HG03108 (cell line): ENCODE measurements at regions not wholly inside any gene's neighbourhood (a gene's known extent, or its start where the extent isn't known, plus 50 kb on each side); places are given as distances from the start of the nearest gene placed in this dataset.

Experiments
- ATAC-seq: cut with Tn5 transposase; IDR thresholded peaks from one replicate; pipeline ENCODE4 v1.9.1; 2021; ENCODE audit warnings: moderate library complexity; ENCODE audit not compliant: unreplicated experiment

DNA sequence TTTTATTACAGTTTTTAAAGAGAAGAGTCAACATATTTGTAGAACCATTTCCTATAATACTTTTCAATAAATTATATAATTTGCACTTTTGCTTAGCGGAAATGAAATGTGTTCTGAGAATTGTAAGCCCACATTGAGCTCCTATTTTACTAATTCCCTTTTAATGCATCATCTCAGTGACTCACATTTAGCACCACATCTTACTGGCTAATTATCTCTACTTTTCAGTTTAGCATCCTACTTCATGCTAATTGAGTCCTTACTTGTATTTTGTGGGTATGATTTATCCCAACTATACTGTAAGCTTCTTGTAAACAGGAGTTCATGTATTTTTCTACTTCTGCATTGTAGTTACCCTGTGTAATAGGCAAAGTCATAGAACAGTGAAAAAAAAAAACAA lies 67.5 kb downstream of the TMX1 start:
- no peak for ATAC-seq

DNA sequence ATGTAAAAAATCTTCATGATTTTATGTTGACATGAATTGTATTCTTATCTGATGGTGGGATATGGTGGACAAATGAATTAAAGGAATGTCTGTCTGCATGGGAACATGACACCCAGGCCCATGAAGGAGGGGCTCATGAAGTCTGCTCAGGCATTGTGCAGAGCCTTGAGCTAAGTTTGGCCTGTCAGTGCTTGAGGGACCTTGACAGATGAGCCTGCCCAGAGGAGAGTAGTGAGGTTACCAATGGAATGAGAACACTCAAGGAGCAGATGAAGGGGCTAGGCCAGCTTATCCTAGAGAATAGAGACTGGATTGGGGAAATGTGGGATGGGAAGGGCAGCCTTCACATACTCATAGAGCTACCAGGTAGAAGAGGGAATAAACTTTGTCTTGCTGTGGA lies 68.8 kb downstream of the TMX1 start:
- ATAC-seq, result no peak

DNA sequence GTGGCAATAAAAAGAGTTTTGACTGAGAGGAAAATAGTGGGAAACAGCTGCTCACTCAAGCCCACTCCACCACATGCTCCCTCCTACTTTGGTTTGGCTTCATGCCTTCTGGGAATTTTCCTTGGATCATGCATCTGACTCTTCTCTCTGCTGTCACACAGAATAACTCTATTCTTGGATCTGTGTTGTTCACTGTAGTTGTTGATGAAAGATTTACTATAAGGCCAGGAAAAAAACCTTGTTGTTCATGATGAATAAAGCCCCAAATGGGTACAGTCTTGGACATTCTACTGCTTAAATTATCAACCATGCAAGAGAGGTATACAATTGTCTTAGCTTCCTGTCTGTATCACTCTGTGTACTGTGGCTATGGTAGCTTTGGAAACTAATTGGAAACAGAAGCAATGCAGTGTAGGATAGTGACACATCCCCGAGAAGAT lies 70.5 kb downstream of the TMX1 start:
- ATAC-seq, result no peak

DNA sequence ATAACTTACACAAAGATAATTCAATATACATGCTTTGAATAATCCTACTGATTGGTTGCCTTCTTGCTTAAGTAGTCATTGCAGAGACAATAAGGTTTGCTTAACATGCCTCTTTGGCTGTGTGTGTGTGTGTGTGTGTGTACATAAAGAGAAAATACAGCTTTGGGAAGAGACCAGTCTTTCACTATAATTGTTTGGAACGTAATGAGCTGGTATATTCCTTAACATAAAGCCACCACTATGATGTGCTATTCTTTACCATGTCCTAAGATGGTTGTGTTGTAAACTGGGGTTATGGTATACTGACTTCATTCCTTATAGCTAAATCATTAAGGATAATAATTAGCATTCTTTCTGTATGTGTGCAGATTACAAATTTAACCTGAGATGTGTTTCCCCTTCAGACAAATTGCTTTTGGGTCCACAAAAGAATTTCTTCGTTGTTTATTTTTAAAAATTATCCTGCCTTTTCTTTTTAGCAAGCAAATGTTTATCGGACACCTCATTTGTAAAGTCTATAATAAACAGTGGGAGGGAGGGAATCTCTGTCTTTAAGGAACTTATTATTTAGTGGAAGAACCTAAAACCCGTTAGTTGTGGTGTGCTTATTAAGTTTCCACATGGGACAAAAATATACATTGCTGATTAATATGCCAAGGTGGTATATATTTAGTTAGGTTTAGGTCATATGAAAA lies 74.4 kb downstream of the TMX1 start:
- no peak for ATAC-seq

DNA sequence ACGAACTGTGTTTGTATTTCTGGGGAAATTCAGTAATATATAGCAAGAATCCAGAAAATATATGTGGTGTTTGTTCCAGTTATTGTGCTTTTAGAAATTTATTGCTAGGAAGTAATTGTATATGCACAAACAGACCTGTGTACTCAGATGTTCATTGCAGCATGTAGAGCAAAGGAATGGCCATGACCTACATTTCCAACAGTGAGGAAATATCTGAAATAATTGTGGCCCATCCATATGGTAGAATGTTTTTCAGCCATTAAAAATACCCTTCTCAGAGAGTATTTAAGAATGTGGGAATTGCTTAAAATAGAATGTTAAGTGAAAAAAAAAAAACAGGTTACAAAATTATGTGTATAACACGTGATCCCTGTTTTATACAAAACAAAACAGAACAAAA lies 77.3 kb downstream of the TMX1 start:
- no peak for ATAC-seq

DNA sequence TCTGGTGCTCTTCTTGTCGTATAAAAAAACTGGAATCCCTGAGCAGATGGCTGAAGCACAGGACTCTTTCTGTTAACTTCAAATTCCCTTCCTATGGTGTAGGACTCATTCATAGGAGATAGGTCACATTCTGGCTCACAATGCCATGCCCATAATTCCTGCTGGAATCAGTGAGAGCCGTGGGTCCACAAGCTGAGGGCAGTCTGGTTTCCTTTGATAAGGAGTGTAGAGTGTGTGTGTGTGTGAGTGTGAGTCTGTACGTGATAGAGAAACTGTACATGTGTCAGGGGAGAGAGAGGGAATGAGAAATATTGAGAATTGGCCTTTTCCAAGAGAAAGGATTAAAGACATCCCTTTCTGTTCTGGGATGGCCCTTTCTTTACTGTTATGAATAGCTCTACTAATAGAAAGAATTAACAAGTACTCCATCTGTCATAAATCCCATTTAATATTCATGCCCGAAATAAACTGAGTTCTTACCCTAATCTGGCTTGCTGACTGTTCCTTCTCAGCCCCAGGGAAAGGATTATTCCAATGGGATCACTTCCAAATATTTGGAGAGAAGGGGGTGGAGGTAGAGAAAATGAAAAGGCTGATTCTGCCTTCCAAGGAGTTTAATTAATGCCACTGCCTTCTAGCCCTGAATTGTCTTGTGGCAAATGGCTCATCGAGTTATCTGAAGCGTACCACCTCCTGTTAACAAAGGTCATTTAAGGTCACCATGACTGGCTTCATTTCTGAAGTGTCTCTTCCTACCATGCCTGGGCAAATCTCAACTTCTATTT lies 79.0 kb downstream of the TMX1 start:
- ATAC-seq, result no peak

DNA sequence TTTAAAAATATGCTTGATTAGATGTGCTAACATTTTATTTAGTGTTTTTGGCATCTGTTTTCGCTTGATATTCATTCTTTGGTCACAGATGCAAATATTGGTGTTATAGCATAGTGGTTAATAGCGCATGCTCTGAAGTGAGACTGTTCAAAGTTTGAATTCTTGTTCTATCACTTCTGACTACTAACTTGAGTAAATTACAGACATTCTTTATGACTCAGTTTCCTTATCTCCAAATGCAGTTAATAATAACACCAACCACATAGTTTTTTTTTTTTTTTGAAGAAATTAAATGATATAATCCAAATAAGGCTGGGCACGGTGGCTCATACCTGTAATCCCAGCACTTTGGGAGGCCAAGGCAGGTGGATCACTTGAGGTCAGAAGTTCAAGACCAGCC lies 81.0 kb downstream of the TMX1 start:
- ATAC-seq, result no peak

DNA sequence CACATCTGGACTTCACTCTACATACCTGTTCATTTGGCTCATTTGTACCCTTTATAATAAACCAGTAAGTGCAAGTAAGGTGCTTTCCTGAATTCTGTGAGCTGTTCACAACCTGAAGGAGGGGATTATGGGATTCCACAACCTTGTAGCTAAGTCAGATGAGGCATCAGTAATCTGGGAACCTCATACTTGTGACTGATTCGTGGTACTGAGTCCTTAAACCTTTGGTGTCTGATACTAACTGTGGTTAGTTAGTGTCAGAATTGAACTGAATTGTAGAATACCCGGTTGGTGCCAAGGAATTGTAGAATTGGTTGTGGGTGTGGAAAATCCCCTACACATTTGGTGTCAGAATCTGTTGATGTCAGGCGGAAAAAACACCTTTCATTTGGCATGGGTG lies 83.4 kb downstream of the TMX1 start:
- ATAC-seq, result no peak

DNA sequence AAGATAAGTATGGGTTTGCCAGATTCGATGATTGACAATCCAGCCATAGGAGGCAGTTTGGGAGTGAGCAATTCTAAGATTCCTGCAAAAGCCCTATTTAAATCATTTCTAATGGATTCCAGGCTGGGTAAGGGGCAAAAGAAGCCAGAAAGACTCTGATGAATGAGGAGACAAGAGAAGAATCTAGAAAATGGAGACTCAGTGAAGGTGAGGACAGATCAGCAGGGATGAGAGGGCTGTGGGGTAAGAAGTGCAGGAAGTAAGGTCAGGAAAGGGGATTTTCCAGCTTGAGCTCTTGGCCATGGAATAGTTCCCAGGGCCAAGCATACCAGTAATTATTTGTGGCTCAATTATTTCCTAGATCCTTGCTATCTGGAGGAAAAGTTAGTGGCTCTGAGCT lies 87.3 kb downstream of the TMX1 start:
- no peak for ATAC-seq

DNA sequence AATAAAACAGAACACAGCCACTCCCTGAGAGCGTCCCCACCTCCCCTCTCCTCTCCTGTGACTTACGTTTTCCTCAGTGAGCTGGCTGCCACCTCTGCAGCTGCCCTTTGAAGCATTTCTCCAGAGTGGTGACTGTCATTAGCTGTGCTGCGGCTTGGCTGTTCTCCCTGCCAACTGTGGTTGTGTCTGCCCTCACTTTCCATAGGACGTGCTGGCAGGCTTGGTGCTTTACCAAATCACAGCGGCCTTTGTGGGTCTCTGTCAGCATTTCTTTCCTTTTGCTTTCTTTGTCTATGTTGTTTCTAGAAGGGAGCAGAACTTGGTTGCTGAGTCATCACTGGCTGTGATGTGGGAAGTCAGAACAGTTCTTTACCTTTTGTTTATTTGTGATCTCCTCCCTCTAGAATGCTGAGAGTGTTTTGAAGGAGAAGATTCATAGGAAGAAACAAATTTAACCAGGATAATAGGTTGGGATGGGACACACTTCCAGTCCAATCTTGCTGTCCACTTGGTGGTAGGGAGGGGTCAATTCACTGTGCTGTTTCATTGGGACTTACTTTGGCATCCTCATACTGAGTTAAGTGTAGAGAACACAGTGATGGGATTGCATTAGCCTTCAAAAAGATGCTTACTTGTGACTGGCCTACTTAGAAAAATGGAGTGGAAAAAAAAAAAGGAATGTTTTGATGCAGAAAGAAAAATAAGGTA lies 88.2 kb downstream of the TMX1 start:
- no peak for ATAC-seq

DNA sequence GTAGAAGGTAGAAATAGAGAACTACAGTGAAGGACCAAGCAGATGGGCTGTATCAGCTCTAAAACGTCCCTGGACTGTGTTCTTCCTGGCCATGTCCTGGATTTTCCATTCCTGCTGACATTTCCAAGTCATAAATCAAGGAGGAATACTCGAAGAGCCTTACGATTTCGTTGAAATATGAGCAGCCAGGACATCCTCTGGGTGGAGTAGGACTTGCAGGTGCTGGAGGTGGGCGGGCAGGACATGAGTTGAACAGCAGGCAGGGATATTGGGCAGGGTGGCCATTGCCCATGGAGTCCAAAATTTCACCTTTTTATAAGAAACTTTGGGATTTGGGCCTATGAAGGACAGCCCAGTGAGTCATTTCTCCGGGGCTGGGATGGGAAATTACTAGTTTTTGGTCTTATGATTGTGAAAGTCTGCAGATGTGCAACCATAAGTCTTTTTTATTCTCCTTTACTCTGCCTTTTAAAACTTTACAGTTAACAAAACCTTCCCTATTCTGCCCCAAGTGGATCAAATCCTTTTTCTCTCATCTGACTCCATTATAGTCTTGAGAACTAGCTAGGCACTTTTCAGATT lies 88.8 kb downstream of the TMX1 start:
- ATAC-seq, result no peak

DNA sequence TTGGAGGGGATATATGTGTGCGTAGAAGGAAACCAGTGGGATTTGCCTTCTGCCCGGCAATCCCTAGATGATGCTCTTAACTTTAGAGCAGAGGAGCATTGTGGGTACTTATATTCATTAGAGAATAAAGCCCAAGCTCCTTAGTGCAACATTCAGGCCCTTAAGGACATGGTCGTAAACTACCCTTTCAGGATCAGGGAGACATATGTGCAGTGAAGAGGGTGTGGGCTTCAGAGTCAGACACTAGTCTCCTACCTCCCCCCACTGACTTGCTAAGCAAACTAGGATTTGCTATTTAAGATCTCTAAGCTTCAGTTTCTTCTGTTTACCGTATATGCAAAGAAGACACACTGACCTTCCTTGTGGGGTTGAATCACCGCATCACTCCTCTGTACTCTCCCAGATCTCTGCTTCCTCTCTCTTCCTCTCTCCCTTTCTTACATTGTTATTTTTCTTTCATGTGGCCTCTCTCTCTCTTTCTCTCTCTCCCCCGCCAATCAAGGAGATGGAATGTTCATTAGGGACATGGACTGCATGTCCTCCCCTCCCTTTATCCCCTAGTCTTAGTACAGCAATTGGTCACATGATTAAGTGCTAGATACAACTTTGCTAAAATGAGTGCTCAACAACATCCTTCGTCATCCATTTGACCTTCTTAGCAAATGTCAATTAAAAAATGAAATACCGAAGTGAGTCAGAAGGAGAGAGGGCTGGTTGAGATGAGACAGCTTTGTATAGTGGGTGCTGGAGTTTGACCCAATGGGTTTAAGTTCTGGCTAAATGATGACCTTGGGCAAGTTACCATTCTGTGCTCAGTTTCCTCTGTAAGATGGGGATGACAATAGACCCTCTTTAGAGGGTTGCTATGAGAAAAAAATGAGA lies 91.7 kb downstream of the TMX1 start:
- ATAC-seq, result no peak

DNA sequence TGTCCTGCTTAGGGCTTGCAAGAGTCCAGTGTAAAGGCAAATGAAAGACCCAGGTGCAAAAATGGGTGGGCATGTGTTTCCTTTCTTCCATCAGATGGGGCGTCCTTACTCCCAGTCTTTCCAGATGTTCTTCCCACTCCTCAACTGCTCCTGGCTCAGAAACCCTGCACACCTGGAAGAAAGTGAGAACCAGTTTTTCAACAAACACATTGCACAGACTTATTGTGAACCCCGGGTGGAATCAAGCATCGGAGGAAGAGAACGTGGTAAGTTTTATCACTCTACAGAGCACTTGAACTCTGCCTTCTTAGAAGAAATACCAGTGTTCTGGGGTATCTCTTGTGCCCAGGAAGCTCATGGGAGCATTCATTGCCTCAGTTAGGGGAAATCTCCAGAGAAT lies 93.3 kb downstream of the TMX1 start:
- ATAC-seq, result no peak

DNA sequence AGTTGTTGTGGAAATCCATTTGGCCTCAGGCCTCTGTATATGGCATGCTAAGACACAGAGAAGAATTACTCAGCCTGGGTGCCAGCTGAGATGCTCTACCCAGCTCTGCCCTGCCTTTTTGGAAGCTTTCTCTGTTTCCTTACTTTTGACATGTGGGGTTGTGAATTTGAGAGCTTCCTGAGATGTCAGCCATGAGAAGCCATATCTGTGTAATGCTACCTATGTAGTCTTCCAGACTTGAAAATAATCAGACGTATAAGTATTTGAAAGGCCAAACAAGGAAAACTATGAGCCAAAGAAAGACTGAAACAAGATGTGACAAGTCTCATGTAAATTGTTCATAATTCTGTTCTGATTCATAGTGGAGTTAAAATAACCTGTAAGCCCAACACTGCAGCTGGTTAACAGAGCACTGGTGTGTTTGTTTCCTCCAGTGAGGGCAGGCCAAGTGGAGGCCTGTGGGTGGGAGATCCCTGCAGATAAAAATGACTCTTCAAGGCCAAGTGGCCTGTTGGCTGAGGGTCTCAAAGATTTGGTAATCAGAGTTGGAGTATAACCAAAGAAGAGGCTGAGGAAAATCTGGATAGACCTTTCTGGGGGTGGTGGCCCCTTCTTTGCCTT lies 94.0 kb downstream of the TMX1 start:
- no peak for ATAC-seq

DNA sequence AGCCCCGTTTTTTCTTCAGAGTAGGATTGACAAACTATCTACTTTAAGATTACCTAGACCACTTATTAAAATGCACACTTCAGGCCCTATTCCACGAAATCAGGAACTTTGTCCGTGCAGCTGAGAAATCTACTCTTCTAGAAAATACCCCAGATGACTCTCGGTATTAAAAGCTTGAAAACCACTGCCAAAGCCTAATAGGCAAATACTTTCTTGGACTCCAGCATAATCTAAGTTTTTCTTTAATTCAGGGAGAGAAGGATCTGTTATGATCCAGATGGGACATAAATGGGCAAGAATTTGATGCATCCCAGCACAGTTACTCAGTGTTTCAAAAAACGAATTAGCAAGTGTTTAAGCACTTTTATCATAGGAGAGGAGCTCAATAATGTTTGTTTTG lies 94.5 kb downstream of the TMX1 start:
- ATAC-seq, result no peak

DNA sequence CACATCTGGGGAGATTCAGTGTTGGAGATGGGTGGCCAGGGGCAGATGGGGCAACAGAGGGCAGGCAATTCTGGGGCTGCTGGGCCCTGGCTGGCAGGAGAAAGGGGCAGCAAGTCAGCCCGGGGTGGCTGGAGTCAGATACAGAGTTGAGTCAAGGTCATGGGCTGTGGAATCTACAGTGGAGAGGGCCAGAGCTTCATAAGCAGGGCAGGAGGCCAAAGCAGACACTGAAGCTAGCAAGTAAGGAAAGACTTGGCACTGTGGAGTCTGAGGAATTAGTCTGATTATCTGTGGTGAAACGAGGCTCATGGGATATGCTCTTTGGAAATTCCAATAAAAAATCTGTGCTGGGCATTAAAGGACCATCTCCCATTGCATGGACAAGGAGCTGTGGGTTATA lies 95.5 kb downstream of the TMX1 start:
- no peak for ATAC-seq

DNA sequence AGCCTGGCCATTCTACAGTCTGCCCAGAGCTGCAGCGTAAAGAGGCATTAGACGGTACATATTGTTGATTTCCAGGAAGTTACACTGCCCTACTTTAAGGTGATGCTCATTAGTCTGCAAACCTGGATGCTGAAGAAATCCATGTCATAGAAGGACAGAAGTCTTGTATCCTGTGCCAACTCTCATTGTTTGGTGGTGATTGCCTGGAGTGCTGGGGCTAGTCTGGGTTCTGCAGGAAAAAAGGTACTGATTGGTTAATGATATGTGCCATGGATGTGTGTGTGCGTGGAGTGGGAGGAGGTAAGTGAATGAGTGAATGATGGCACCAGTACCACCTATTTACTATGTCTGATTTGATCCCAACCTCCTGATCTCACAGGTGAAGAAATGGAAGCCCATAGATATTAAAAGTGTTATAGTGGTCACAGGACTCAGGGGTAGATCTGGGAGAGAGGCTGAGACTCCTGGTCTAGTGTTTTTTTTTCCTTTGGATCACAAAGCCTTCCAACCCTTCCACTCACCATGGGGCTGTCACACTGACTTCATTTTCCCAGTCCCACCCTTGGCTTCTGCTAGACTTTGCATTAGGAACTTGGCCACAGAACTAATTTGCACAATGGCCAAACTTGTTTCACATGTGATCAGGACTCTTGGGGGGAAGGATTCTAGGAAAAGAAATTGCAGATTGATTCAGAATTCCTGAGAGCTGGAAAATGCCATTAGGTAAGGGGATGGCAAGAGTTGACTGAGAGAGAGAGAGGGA lies 96.1 kb downstream of the TMX1 start:
- ATAC-seq, result no peak

DNA sequence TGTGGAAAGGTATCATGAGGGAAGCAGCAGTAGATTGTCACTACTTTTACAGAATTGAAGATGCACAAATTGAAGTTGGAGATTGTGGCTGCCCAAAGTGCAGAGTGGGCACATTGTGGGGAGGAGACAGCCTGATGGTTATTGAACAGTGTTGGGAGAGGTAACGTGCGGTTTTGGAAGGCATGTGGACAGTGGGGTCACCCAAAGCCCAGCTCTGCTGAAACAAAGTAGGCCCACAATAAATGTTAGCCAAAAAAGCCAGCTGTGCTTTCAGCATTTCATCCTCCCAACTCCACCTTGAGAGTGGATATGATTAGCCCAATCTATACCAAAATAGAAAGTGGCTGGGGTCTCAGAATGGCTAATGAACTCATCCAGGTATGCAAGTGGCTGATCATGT lies 96.7 kb downstream of the TMX1 start:
- ATAC-seq, result no peak

DNA sequence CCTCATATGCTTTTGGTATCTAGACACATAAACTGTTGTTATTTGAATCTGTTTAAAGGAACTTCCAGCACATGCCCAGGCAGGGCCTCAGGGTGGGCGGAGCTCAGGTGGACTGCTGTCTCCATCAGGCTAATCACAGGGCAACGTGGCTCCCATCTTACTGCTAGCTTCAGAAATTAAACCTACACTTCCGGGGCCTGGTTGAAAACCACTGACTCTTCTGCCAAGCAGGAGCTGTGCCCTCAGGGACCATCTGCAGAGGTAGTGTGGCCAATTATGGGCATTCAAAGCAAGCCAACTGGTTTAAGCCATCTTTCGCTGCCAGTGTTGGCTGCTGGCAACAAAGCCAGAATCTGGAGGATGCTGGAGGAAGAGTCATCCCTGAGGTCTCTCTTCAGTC lies 97.5 kb downstream of the TMX1 start:
- no peak for ATAC-seq

DNA sequence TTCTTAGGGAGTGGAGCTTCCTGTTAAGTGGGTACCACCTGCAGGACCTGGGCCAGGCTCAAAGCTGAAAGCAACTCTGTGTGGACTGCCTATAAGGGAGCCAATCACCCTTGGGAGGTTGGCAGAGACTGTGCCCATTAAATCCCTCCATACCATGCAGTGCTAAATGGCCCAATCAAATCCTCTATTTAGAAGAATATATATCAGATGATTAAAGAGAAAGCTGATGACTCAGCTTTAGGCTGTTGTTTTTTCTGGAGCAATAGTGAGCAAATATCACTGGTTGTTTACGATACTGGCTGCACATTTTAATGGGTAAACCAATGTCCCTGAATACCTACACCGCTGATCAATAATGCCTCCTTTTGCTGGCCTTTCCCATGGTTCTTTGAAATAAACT lies 101.3 kb downstream of the TMX1 start:
- no peak for ATAC-seq
